ENCODE measurements at regions not wholly inside any gene's neighbourhood (a gene's known extent, or its start where the extent isn't known, plus 50 kb on each side); places are given as distances from the start of the nearest gene placed in this dataset.

DNA sequence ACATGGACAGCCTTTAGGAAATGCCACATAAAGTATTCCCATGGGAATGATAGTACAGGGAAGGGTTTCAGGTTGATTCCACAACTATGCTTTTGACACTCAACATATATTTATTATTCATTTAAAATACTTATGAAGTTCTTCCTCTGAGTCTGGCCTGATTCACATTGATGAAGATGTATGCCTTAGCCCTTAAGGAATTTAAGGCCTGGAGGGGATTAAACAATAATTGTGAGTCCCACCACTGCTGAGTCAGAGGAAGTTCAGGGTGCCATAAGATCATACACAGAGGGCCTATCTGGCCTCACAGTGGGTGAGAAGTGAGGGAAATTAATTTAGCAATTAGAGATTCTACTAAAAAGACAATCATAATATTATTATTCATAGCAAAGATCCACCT is 161.1 kb upstream of the SNX19 start:
- Histone ChIP-seq H3K9me3 (ENCODE audit: control insufficient read depth, insufficient read depth, low read depth, low read length) (peaks cover 3% of the 10 kb centered on the region; the same call in 1 of the 2 replicates), H3K36me3 (ENCODE audit: control insufficient read depth, insufficient read depth, low read length) (no peaks in the 10 kb centered on the region), H3K27me3 (ENCODE audit: control insufficient read depth, insufficient read depth, low read length) (0 out of 2 replicates have a peak, but pooled peaks cover 3% of the 10 kb centered on the region), H3K4me3 (ENCODE audit: low read depth in 2 of 2, low read length in 2 of 2) (no peak overlapping the region), H3K27ac (ENCODE audit: low read length) (no peak overlapping the region), H3K4me1 (ENCODE audit: control insufficient read depth, insufficient read depth, low read length) (no peaks in the 10 kb centered on the region)
- DNase-seq (ENCODE audit: low read depth, low spot score) (no peak), ATAC-seq (no peak)
- CTCF ChIA-PET: no interaction called here
- intact Hi-C loops (cut with micrococcal nuclease; ENCODE audit: unreplicated experiment) (no loop called here), in situ Hi-C loops (cut with HindIII; ENCODE audit: low pct_unique_long_range_greater_than_20kb, low sequenced_read_pairs) (no loop called here)
- no peak for TF ChIP-seq REST (IDR thresholded peaks at IDR 0.05; ENCODE audit: insufficient read depth in 1 of 2, low read depth in 2 of 2, low read length in 1 of 2)
- no peak for TF ChIP-seq TCF7L2 (IDR thresholded peaks at IDR 0.05; ENCODE audit: low read depth, low read length)
- TF ChIP-seq POLR2AphosphoS5 (IDR thresholded peaks at IDR 0.05; ENCODE audit: low read depth, low read length): no peak
- TF ChIP-seq SIN3A (IDR thresholded peaks at IDR 0.05; ENCODE audit: borderline replicate concordance, insufficient read depth, low read depth, low read length): no peak
- TF ChIP-seq, protein P1, sequence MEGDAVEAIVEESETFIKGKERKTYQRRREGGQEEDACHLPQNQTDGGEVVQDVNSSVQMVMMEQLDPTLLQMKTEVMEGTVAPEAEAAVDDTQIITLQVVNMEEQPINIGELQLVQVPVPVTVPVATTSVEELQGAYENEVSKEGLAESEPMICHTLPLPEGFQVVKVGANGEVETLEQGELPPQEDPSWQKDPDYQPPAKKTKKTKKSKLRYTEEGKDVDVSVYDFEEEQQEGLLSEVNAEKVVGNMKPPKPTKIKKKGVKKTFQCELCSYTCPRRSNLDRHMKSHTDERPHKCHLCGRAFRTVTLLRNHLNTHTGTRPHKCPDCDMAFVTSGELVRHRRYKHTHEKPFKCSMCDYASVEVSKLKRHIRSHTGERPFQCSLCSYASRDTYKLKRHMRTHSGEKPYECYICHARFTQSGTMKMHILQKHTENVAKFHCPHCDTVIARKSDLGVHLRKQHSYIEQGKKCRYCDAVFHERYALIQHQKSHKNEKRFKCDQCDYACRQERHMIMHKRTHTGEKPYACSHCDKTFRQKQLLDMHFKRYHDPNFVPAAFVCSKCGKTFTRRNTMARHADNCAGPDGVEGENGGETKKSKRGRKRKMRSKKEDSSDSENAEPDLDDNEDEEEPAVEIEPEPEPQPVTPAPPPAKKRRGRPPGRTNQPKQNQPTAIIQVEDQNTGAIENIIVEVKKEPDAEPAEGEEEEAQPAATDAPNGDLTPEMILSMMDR (IDR thresholded peaks at IDR 0.05): no peak
- no TSS peak for BruUV-seq (replicated peaks)
- POLR2A ChIA-PET: no interaction called here

GRCh38 chr11:131079036-131079435 is 162.8 kb upstream of the SNX19 start:
- intact Hi-C loops (cut with micrococcal nuclease; ENCODE audit: unreplicated experiment) (no loop called here), in situ Hi-C loops (cut with HindIII; ENCODE audit: low pct_unique_long_range_greater_than_20kb, low sequenced_read_pairs) (no loop called here)
- POLR2A ChIA-PET: no interaction called here
- 0 out of 2 replicates have a peak, but pooled peaks cover 3% of the 10 kb centered on the region for H3K27me3 ChIP-seq (ENCODE audit: control insufficient read depth, insufficient read depth, low read length)
- CTCF ChIA-PET: no interaction called here
- H3K27ac ChIP-seq (ENCODE audit: low read length): no peak overlapping the region
- H3K4me3 ChIP-seq (ENCODE audit: low read depth in 2 of 2, low read length in 2 of 2): no peak overlapping the region
- H3K4me1 ChIP-seq (ENCODE audit: control insufficient read depth, insufficient read depth, low read length): no peaks in the 10 kb centered on the region
- BruUV-seq (replicated peaks): no TSS peak
- DNase-seq (ENCODE audit: low read depth, low spot score) (no peak), ATAC-seq (no peak)
- TF ChIP-seq, protein P1 (IDR thresholded peaks at IDR 0.05): no peak
- TF ChIP-seq TCF7L2 (IDR thresholded peaks at IDR 0.05; ENCODE audit: low read depth, low read length) (no peak), REST (IDR thresholded peaks at IDR 0.05; ENCODE audit: insufficient read depth in 1 of 2, low read depth in 2 of 2, low read length in 1 of 2) (no peak), SIN3A (IDR thresholded peaks at IDR 0.05; ENCODE audit: borderline replicate concordance, insufficient read depth, low read depth, low read length) (no peak), POLR2AphosphoS5 (IDR thresholded peaks at IDR 0.05; ENCODE audit: low read depth, low read length) (no peak)
- H3K36me3 ChIP-seq (ENCODE audit: control insufficient read depth, insufficient read depth, low read length): no peaks in the 10 kb centered on the region
- H3K9me3 ChIP-seq (ENCODE audit: control insufficient read depth, insufficient read depth, low read depth, low read length): peaks cover 4% of the 10 kb centered on the region; the same call in 1 of the 2 replicates
